ENCODE measurements at regions not wholly inside any gene's neighbourhood (a gene's known extent, or its start where the extent isn't known, plus 50 kb on each side); places are given as distances from the start of the nearest gene placed in this dataset.

GRCh38 chr10:80718024-80718423, 180.3 kb downstream of the SH2D4B start:
- Histone ChIP-seq H3K79me2 (ENCODE audit: insufficient read depth, low read length) (no peaks in the 10 kb centered on the region), H3K27me3 (ENCODE audit: control insufficient read depth in 1 of 2, insufficient read depth in 2 of 2, low read length in 2 of 2) (peaks cover 0 to 5% of the 10 kb centered on the region in 2 experiments; a peak in 2 of 5 replicates), H3K4me1 (ENCODE audit: insufficient read depth, low read length) (no peaks in the 10 kb centered on the region; the same call in 1 of the 2 replicates), H3K9ac (ENCODE audit: insufficient read depth, low read depth, low read length) (no peak overlapping the region), H4K20me1 (ENCODE audit: insufficient read depth, low read length) (no peaks in the 10 kb centered on the region), H3K27ac (ENCODE audit: extremely low read length, insufficient read depth, low read length) (no peak overlapping the region), H3K36me3 (replicated peaks in 1 of 2; ENCODE audit: control insufficient read depth in 1 of 2, insufficient read depth in 2 of 2, low read length in 2 of 2) (no peaks in the 10 kb centered on the region), H3K9me3 (ENCODE audit: low read length) (no peaks in the 10 kb centered on the region), H3K4me3 (replicated peaks in 1 of 3; ENCODE audit: insufficient read depth in 1 of 3, low read depth in 2 of 3, low read length in 3 of 3) (no peak overlapping the region), H3K4me2 (ENCODE audit: low read depth, low read length) (no peak overlapping the region), H2AFZ (ENCODE audit: low read length) (no peak overlapping the region)
- POLR2A ChIA-PET: no interaction called here
- 0% methylated on average over 2 of the region's 3 CpGs for WGBS (ENCODE audit: low lambda C conversion rate)
- CTCF ChIA-PET (ENCODE audit: low intra/inter-chr PET ratio, low total read pairs): no interaction called here
- ATAC-seq (peak; percentile 56), FAIRE-seq (no peak), DNase-seq (ENCODE audit: low spot score) (no peak)
- in situ Hi-C loops (cut with HindIII; ENCODE audit: extremely low pct_ligation_motif_present, low pct_unique_long_range_greater_than_20kb): no loop called here
- no peak for TF ChIP-seq NFKB2 (CRISPR knock-in tag; IDR thresholded peaks at IDR 0.05; ENCODE audit: borderline replicate concordance)
- TF ChIP-seq, protein P1, sequence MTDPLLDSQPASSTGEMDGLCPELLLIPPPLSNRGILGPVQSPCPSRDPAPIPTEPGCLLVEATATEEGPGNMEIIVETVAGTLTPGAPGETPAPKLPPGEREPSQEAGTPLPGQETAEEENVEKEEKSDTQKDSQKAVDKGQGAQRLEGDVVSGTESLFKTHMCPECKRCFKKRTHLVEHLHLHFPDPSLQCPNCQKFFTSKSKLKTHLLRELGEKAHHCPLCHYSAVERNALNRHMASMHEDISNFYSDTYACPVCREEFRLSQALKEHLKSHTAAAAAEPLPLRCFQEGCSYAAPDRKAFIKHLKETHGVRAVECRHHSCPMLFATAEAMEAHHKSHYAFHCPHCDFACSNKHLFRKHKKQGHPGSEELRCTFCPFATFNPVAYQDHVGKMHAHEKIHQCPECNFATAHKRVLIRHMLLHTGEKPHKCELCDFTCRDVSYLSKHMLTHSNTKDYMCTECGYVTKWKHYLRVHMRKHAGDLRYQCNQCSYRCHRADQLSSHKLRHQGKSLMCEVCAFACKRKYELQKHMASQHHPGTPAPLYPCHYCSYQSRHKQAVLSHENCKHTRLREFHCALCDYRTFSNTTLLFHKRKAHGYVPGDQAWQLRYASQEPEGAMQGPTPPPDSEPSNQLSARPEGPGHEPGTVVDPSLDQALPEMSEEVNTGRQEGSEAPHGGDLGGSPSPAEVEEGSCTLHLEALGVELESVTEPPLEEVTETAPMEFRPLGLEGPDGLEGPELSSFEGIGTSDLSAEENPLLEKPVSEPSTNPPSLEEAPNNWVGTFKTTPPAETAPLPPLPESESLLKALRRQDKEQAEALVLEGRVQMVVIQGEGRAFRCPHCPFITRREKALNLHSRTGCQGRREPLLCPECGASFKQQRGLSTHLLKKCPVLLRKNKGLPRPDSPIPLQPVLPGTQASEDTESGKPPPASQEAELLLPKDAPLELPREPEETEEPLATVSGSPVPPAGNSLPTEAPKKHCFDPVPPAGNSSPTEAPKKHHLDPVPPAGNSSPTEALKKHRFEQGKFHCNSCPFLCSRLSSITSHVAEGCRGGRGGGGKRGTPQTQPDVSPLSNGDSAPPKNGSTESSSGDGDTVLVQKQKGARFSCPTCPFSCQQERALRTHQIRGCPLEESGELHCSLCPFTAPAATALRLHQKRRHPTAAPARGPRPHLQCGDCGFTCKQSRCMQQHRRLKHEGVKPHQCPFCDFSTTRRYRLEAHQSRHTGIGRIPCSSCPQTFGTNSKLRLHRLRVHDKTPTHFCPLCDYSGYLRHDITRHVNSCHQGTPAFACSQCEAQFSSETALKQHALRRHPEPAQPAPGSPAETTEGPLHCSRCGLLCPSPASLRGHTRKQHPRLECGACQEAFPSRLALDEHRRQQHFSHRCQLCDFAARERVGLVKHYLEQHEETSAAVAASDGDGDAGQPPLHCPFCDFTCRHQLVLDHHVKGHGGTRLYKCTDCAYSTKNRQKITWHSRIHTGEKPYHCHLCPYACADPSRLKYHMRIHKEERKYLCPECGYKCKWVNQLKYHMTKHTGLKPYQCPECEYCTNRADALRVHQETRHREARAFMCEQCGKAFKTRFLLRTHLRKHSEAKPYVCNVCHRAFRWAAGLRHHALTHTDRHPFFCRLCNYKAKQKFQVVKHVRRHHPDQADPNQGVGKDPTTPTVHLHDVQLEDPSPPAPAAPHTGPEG (CRISPR knock-in tag; IDR thresholded peaks at IDR 0.05): no peak
- TF ChIP-seq ZNF260 (CRISPR knock-in tag; IDR thresholded peaks at IDR 0.05; ENCODE audit: borderline replicate concordance, low read depth): no peak
- TF ChIP-seq BHLHE40 (IDR thresholded peaks at IDR 0.05; ENCODE audit: low read length): 0 out of 2 replicates have a peak, but pooled peaks have one; percentile 27
- intact Hi-C loops (cut with micrococcal nuclease; ENCODE audit: unreplicated experiment): no loop called here
- BruUV-seq (replicated peaks): no TSS peak

All from HepG2 (cell line).